ENCODE measurements at regions not wholly inside any gene's neighbourhood (a gene's known extent, or its start where the extent isn't known, plus 50 kb on each side); places are given as distances from the start of the nearest gene placed in this dataset.

DNA sequence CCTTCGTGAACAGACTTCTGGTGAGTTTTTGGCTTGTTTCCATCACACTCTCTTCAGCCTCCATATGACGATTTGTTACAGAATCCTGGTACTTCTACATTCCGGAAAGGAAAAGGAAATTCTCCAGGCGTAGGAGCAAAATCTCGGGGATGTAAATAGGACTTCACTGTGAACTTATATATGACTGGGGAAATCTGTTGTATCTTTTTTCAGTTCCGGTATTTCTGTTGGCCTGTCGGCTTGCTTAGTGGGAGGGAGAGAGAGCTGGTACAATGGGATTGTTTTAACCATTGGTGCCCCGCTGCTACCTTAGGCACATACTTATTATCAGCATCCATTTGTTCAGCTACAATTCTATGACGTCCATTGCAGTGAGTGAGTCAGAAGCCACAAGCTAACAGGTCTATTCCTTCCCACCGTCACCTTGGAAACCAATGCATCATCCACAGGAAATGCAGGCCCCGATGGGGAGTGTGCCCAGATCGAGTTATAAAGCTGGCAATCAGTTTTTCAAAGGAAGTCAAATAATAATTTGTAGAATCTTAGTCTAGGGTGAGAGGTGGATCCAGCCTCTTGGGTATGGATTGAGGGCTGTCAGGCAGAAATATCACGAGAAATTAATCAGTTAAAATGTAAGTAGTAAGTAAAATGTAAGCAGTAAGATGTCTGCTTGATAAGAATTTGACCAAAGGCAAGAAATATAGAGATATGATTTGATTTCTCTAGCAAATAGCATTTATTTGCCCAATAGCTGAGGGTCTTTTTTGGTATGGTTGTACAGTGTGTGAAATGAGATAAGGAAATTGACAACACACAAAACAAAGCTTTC lies 92.0 kb upstream of the MKLN1 start:
- Histone ChIP-seq H3K4me3 (ENCODE audit: control extremely low read depth in 1 of 5, extremely low read depth in 1 of 5, insufficient read depth in 1 of 5, low read depth in 2 of 5, low read length in 4 of 5) (no peak overlapping the region), H3K4me1 (ENCODE audit: control insufficient read depth in 2 of 2, insufficient read depth in 2 of 2, low read length in 2 of 2) (peaks cover 6 to 9% of the 10 kb centered on the region in 2 donors), H3K36me3 (replicated peaks in 1 of 2; ENCODE audit: control extremely low read depth in 1 of 2, control insufficient read depth in 1 of 2, extremely low read depth in 1 of 2, insufficient read depth in 2 of 2, low read length in 1 of 2) (no peaks in the 10 kb centered on the region), H3K9me3 (ENCODE audit: control extremely low read depth in 1 of 3, control insufficient read depth in 2 of 3, insufficient read depth in 1 of 3, low read length in 2 of 3) (no peaks in the 10 kb centered on the region), H3K27me3 (replicated peaks in 1 of 4; ENCODE audit: control extremely low read depth in 1 of 4, control insufficient read depth in 3 of 4, insufficient read depth in 4 of 4, low read length in 3 of 4) (no peaks in the 10 kb centered on the region), H4K20me1 (ENCODE audit: control insufficient read depth, insufficient read depth, low read length, poor library complexity, severe bottlenecking) (no peaks in the 10 kb centered on the region), H2AFZ (ENCODE audit: insufficient read depth, low read depth, low read length, poor library complexity, severe bottlenecking) (no peak overlapping the region), H3K79me2 (ENCODE audit: control insufficient read depth, insufficient read depth, low read length) (no peaks in the 10 kb centered on the region), H3K4me2 (replicated peaks; ENCODE audit: low read depth, low read length, poor library complexity, severe bottlenecking) (no peak overlapping the region), H3K27ac (ENCODE audit: low read length in 2 of 2) (no peak overlapping the region), H3K9ac (ENCODE audit: low read length) (no peak overlapping the region)
- peak; percentile 19 for ATAC-seq (ENCODE audit: low read depth)
- Mint-ChIP-seq H3K4me1 (peaks cover 19% of the 10 kb centered on the region), H3K27me3 (no peaks in the 10 kb centered on the region), H3K27ac (peak overlapping the region; percentile 7), H3K4me3 (peak overlapping the region; percentile 17), H3K9me3 (ENCODE audit: insufficient read depth) (no peaks in the 10 kb centered on the region)
- TF ChIP-seq, protein P1, sequence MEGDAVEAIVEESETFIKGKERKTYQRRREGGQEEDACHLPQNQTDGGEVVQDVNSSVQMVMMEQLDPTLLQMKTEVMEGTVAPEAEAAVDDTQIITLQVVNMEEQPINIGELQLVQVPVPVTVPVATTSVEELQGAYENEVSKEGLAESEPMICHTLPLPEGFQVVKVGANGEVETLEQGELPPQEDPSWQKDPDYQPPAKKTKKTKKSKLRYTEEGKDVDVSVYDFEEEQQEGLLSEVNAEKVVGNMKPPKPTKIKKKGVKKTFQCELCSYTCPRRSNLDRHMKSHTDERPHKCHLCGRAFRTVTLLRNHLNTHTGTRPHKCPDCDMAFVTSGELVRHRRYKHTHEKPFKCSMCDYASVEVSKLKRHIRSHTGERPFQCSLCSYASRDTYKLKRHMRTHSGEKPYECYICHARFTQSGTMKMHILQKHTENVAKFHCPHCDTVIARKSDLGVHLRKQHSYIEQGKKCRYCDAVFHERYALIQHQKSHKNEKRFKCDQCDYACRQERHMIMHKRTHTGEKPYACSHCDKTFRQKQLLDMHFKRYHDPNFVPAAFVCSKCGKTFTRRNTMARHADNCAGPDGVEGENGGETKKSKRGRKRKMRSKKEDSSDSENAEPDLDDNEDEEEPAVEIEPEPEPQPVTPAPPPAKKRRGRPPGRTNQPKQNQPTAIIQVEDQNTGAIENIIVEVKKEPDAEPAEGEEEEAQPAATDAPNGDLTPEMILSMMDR (IDR thresholded peaks at IDR 0.05), result no peak
- TF ChIP-seq EZH2 (IDR thresholded peaks at IDR 0.05; ENCODE audit: borderline replicate concordance, insufficient read depth, low read depth, low read length, poor library complexity, severe bottlenecking), result no peak
- CTCF ChIA-PET, result interaction anchor here (0.7 kb wide), 1 partner anchor 129 kb away, joined by 3 read pairs; no protein-coding TSS in a partner anchor
- POLR2A ChIA-PET, result interaction anchor here (0.6 kb wide), 1 partner anchor 105 kb away, joined by 6 read pairs; no protein-coding TSS in a partner anchor
- WGBS (ENCODE audit: insufficient coverage), result 61% methylated on average over 8 of the region's 13 CpGs
- peak; percentile 51 for DNase-seq
- intact Hi-C loops (cut with micrococcal nuclease), result no loop called here

DNA sequence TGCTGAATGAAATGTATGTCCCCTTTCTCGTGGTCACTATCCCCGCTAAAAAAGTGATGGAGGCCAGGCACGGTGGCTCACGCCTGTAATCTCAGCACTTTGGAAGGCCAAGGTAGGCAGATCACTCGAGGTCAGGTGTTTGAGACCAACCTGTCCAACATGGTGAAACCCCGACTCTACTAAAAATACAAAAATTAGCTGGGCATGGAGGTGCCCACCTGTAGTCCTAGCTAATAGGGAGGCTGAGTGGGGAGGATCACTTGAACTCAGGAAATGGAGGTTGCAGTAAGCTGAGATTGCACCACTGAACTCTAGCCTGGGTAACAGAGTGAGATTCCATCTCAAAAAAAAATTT lies 91.4 kb upstream of the MKLN1 start:
- no peak overlapping the region for H3K27ac Mint-ChIP-seq
- WGBS (ENCODE audit: insufficient coverage), result 96% methylated on average over 4 of the region's 6 CpGs
- TF ChIP-seq, protein P1 (IDR thresholded peaks at IDR 0.05), result no peak
- TF ChIP-seq EZH2 (IDR thresholded peaks at IDR 0.05; ENCODE audit: borderline replicate concordance, insufficient read depth, low read depth, low read length, poor library complexity, severe bottlenecking), result no peak
- H3K9me3 ChIP-seq (ENCODE audit: control extremely low read depth in 1 of 3, control insufficient read depth in 2 of 3, insufficient read depth in 1 of 3, low read length in 2 of 3), result no peaks in the 10 kb centered on the region
- DNase-seq, result no peak
- no peak overlapping the region for H3K27ac ChIP-seq (ENCODE audit: low read length in 2 of 2)
- peaks cover 2 to 3% of the 10 kb centered on the region in 2 donors for H3K4me1 ChIP-seq (ENCODE audit: control insufficient read depth in 2 of 2, insufficient read depth in 2 of 2, low read length in 2 of 2)
- H3K36me3 ChIP-seq (replicated peaks in 1 of 2; ENCODE audit: control extremely low read depth in 1 of 2, control insufficient read depth in 1 of 2, extremely low read depth in 1 of 2, insufficient read depth in 2 of 2, low read length in 1 of 2), result no peaks in the 10 kb centered on the region
- H3K27me3 Mint-ChIP-seq, result no peaks in the 10 kb centered on the region
- no peaks in the 10 kb centered on the region for H3K9me3 Mint-ChIP-seq (ENCODE audit: insufficient read depth)
- CTCF ChIA-PET, result interaction anchor here (0.7 to 0.9 kb wide), 2 partner anchors 130 to 167 kb away, joined by 3 read pairs; no protein-coding TSS in a partner anchor
- no peak overlapping the region for H3K4me2 ChIP-seq (replicated peaks; ENCODE audit: low read depth, low read length, poor library complexity, severe bottlenecking)
- no peak for ATAC-seq (ENCODE audit: low read depth)
- H3K4me1 Mint-ChIP-seq, result peaks cover 15% of the 10 kb centered on the region
- POLR2A ChIA-PET, result interaction anchor here (0.6 kb wide), 1 partner anchor 90 kb away, joined by 3 read pairs; no protein-coding TSS in a partner anchor
- H3K4me3 ChIP-seq (ENCODE audit: control extremely low read depth in 1 of 5, extremely low read depth in 1 of 5, insufficient read depth in 1 of 5, low read depth in 2 of 5, low read length in 4 of 5), result no peak overlapping the region
- no peaks in the 10 kb centered on the region for H4K20me1 ChIP-seq (ENCODE audit: control insufficient read depth, insufficient read depth, low read length, poor library complexity, severe bottlenecking)
- H3K9ac ChIP-seq (ENCODE audit: low read length), result no peak overlapping the region
- no peak overlapping the region for H3K4me3 Mint-ChIP-seq
- H2AFZ ChIP-seq (ENCODE audit: insufficient read depth, low read depth, low read length, poor library complexity, severe bottlenecking), result no peak overlapping the region
- intact Hi-C loops (cut with micrococcal nuclease), result no loop called here
- H3K27me3 ChIP-seq (replicated peaks in 1 of 4; ENCODE audit: control extremely low read depth in 1 of 4, control insufficient read depth in 3 of 4, insufficient read depth in 4 of 4, low read length in 3 of 4), result no peaks in the 10 kb centered on the region
- no peaks in the 10 kb centered on the region for H3K79me2 ChIP-seq (ENCODE audit: control insufficient read depth, insufficient read depth, low read length)

Data from B cell (primary cell).